Gastroesophageal sphincter (tissue), 4 donors: ENCODE measurements at regions not wholly inside any gene's neighbourhood (a gene's known extent, or its start where the extent isn't known, plus 50 kb on each side); places are given as distances from the start of the nearest gene placed in this dataset.

Experiments used
- ATAC-seq: fragments of 150-250 bp; one replicate; pipeline ENCODE4 v1.9.1; 2016; ENCODE audit warnings: mild to moderate bottlenecking, moderate library complexity
- H3K27ac ChIP-seq, 4 donors: fragments of 200-600 bp; sonication (generic) in 3 of 4; 1 replicate in 3 of 4; 2 replicates in 1 of 4; pipeline ENCODE4 v1.5.1; 2016 to 2019
- H3K27me3 ChIP-seq: fragments of 200-600 bp; sonication (generic); one replicate; pipeline ENCODE4 v1.5.1; 2019
- H3K36me3 ChIP-seq, 2 donors: fragments of 200-600 bp; sonication (generic); one replicate each; pipeline ENCODE4 v1.5.1; 2019; ENCODE audit warnings: control low read depth in 1 of 2
- H3K4me1 ChIP-seq, 3 donors: fragments of 200-600 bp; sonication (generic); 1 replicate in 2 of 3; 2 replicates in 1 of 3; pipeline ENCODE4 v1.5.1; 2016 to 2019; ENCODE audit warnings: control low read depth in 2 of 3
- H3K4me3 ChIP-seq, 2 donors: fragments of 200-600 bp; sonication (generic); one replicate each; pipeline ENCODE4 v1.5.1; 2019; ENCODE audit warnings: mild to moderate bottlenecking in 1 of 2, moderate library complexity in 1 of 2
- H3K9me3 ChIP-seq, 3 donors: fragments of 200-600 bp; sonication (generic); one replicate each; pipeline ENCODE4 v1.5.1; 2017 to 2019; ENCODE audit warnings: control low read depth in 2 of 3
- EP300 ChIP-seq: sonication (generic); formaldehyde crosslinking; IDR thresholded peaks from one replicate; pipeline ENCODE4 v1.6.1; 2017; ENCODE audit warnings: antibody characterized with exemption, mild to moderate bottlenecking
- POLR2A ChIP-seq, 2 donors: fragments of 450-650 bp; IDR thresholded peaks; one replicate each; pipeline ENCODE4 v1.6.1; 2017; ENCODE audit warnings: antibody characterized with exemption in 2 of 2, mild to moderate bottlenecking in 2 of 2, moderate library complexity in 1 of 2
- POLR2AphosphoS5 ChIP-seq: sonication (generic); formaldehyde crosslinking; IDR thresholded peaks from one replicate; pipeline ENCODE4 v1.6.1; 2017; ENCODE audit warnings: antibody characterized with exemption
- WGBS, 2 donors: methylation state at CpG; one replicate each; pipeline ENCODE4 v1.1.5; 2018; ENCODE audit warnings: low coverage in 1 of 2; 5-methylcytosine and 5-hydroxymethylcytosine counted together
- TF ChIP-seq, protein P1 (sequence below), 4 experiments: fragments of 200-600 bp in 2 of 4; fragments of 450-650 bp in 2 of 4; sonication (generic) in 1 of 4; IDR thresholded peaks; one replicate each; pipeline ENCODE4 v1.5.1; 2017 to 2019; ENCODE audit warnings: antibody characterized with exemption in 4 of 4, mild to moderate bottlenecking in 2 of 4, moderate library complexity in 2 of 4

DNA sequence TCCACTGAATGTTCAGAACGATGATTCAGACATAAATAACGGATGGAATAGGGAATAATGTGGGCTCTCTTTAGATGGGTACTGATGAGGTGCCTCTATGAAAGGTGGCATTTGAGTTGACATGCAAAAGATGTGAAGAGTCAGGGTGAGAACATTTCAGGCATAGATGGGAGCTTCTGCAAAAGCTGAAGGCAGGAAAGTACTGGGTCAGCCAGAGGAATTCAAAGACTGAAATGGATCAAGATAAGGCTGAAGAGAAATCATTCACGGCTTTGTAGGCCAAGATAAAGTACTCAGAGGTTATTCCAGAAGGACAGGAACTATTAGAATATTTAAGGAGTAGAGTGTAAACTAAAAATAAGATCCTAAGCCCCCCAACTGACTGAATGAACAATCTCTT, 189.6 kb upstream of the MCTP2 start:
- Histone ChIP-seq H3K27me3 (no peaks in the 10 kb centered on the region), H3K36me3 (no peaks in the 10 kb centered on the region), H3K4me3 (no peak overlapping the region), H3K9me3 (no peaks in the 10 kb centered on the region), H3K4me1 (peaks cover 0 to 15% (median 0%) of the 10 kb centered on the region in 3 donors), H3K27ac (peak overlapping the region in 2 of 4 donors; percentile 29 to 52)
- TF ChIP-seq POLR2AphosphoS5: no peak
- TF ChIP-seq EP300: no peak
- TF ChIP-seq, protein P1, sequence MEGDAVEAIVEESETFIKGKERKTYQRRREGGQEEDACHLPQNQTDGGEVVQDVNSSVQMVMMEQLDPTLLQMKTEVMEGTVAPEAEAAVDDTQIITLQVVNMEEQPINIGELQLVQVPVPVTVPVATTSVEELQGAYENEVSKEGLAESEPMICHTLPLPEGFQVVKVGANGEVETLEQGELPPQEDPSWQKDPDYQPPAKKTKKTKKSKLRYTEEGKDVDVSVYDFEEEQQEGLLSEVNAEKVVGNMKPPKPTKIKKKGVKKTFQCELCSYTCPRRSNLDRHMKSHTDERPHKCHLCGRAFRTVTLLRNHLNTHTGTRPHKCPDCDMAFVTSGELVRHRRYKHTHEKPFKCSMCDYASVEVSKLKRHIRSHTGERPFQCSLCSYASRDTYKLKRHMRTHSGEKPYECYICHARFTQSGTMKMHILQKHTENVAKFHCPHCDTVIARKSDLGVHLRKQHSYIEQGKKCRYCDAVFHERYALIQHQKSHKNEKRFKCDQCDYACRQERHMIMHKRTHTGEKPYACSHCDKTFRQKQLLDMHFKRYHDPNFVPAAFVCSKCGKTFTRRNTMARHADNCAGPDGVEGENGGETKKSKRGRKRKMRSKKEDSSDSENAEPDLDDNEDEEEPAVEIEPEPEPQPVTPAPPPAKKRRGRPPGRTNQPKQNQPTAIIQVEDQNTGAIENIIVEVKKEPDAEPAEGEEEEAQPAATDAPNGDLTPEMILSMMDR (IDR thresholded peaks at IDR 0.05): no peak
- no peak for TF ChIP-seq POLR2A (IDR thresholded peaks at IDR 0.05)
- 28 to 76% methylated on average over 3 of the region's 3 CpGs for WGBS, 2 donors
- no peak for ATAC-seq

DNA sequence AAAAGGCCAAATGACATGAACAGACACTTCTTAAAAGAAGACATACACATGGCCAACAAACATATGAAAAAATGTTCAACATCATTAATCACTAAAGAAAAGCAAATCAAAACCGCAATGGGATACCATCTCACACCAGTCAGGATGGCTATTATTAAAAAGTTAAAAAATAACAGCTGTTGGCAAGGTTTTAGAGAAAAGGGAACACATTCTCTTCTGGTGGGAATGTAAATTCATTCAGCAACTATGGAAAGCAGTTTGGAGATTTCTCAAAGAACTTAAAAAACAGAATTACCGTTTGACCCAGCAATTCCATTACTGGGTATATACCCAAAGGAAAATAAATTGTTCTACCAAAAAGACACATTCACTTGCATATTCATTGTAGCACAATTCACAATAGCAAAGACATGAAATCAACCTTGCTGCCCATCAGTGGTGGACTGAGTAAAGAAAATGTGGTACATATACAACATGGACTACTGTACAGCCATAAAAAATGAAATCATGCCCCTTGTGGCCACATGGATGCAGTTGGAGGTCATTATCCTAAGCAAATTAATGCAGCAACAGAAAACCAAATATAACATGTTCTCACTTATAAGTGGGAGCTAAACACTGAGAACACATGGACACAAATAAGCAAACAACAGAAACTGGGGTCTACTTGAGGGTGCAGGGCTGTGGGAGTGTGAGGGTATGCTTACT, 190.7 kb upstream of the MCTP2 start:
- TF ChIP-seq POLR2A (IDR thresholded peaks at IDR 0.05): no peak
- TF ChIP-seq POLR2AphosphoS5: no peak
- TF ChIP-seq EP300: no peak
- TF ChIP-seq, protein P1 (IDR thresholded peaks at IDR 0.05): no peak
- no peak overlapping the region for H3K27ac ChIP-seq
- peaks cover 0 to 23% (median 0%) of the 10 kb centered on the region in 3 donors for H3K4me1 ChIP-seq
- H3K36me3 ChIP-seq: no peaks in the 10 kb centered on the region
- ATAC-seq: no peak
- 60 to 67% methylated on average over 2 of the region's 2 CpGs for WGBS, 2 donors
- H3K27me3 ChIP-seq: no peaks in the 10 kb centered on the region
- no peak overlapping the region for H3K4me3 ChIP-seq
- H3K9me3 ChIP-seq: no peaks in the 10 kb centered on the region

DNA sequence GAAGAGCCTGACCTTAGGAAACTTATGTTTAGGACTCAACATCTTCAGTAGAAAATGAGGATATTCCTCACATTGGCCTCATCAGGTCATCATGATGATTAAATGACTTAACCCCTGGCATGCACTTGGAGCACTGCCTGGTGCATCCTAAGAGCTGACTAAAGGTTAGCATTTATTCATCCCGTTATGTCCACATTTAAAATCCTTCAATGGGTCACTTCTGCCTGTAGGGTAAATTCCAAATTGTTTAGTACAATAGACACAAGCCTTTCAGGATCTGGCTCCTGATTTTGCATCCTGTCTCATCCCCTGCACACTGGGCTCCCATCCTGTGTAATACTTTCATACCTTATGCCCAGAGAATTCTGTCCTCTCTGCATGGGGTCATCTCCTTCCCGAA, 195.2 kb upstream of the MCTP2 start:
- Histone ChIP-seq H3K9me3 (no peaks in the 10 kb centered on the region), H3K4me1 (peaks cover 0 to 30% (median under 1%) of the 10 kb centered on the region in 3 donors), H3K27me3 (no peaks in the 10 kb centered on the region), H3K4me3 (no peak overlapping the region), H3K27ac (peak overlapping the region in 1 of 4 donors; percentile 46), H3K36me3 (no peaks in the 10 kb centered on the region)
- no peak for ATAC-seq
- WGBS, 2 donors: 81 to 89% methylated on average over 1 to 2 of the region's 2 CpGs
- no peak for TF ChIP-seq POLR2A (IDR thresholded peaks at IDR 0.05)
- TF ChIP-seq POLR2AphosphoS5: no peak
- TF ChIP-seq EP300: no peak
- TF ChIP-seq, protein P1 (IDR thresholded peaks at IDR 0.05): no peak

DNA sequence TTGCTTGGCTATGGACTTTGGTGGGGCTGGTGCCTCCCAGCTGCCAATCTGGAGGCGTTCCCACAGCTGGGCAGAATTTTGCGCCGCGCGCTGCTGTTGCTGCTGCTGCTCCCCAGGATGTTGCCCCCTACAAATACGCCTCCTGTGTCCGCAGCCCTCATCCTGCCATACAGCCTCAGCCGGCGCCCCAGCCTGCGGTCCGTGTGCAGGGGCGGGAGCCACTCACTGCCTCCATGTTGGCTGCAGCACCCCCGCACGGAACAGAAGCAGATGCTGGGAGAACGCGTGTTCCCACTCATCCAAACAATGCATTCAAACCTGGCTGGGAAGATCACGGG, 197.7 kb upstream of the MCTP2 start:
- peaks cover 6 to 48% (median 6%) of the 10 kb centered on the region in 3 donors for H3K4me1 ChIP-seq
- H3K36me3 ChIP-seq: no peaks in the 10 kb centered on the region
- H3K27me3 ChIP-seq: no peaks in the 10 kb centered on the region
- H3K4me3 ChIP-seq: no peak overlapping the region
- no peaks in the 10 kb centered on the region for H3K9me3 ChIP-seq
- no peak for ATAC-seq
- H3K27ac ChIP-seq: no peak overlapping the region
- WGBS, 2 donors: 80% methylated on average over 1 of the region's 17 CpGs; no CpG with 5 or more reads in 1 of the 2 donors
- TF ChIP-seq EP300 (no peak), POLR2AphosphoS5 (no peak), POLR2A (IDR thresholded peaks at IDR 0.05) (no peak)
- TF ChIP-seq, protein P1 (IDR thresholded peaks at IDR 0.05): no peak

DNA sequence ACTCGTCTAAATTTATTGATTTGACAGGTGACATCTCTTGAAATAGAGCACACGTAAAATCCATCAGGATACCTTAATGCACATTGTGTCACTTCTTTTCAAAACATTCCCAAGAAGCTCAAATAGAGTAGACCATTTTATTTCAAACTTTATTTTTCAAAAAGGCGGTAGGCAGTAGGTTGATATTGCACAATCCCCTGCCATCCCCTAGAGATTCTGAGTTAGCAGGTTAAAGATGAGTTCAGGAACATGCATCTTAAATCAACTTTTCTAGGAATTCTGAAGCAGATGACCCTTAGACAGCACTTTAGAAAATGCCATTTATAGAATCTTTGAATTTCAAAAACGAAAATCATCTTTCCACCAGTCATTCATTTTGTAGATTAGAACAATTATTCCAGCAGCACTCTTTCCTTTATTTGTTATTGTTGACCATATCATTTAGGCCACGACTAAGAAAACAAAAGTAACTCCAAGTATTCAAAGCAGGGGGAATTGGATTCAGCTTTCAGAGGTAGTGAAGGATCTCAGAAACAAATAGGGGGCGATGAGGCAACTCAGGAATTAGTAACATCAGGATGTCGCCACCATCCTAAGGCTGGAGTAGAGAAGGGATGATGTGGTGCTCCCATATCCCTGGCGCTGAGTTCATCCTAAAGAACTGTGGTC, 198.2 kb upstream of the MCTP2 start:
- TF ChIP-seq EP300: no peak
- TF ChIP-seq, protein P1 (IDR thresholded peaks at IDR 0.05): no peak
- TF ChIP-seq POLR2AphosphoS5: no peak
- TF ChIP-seq POLR2A (IDR thresholded peaks at IDR 0.05): no peak
- Histone ChIP-seq H3K27ac (no peak overlapping the region), H3K9me3 (no peaks in the 10 kb centered on the region), H3K4me3 (no peak overlapping the region), H3K36me3 (no peaks in the 10 kb centered on the region), H3K4me1 (peaks cover 6 to 51% (median 6%) of the 10 kb centered on the region in 3 donors), H3K27me3 (no peaks in the 10 kb centered on the region)
- no peak for ATAC-seq
- 51 to 65% methylated on average over 4 to 8 of the region's 8 CpGs for WGBS, 2 donors
